HUDEP-2 (cell line): ENCODE measurements at regions not wholly inside any gene's neighbourhood (a gene's known extent, or its start where the extent isn't known, plus 50 kb on each side); places are given as distances from the start of the nearest gene placed in this dataset.
"Not testable (repeated sequence)": the region's sequence is repeated elsewhere in the genome, so short reads cannot be mapped to it uniquely, and the experiment has no call there.

ENCODE experiments used
- DNase-seq, 76 experiments: peaks; one replicate each; lab custom pipeline; 2025; ENCODE audit not compliant: unreplicated experiment in 76 of 76; lab: John Stamatoyannopoulos, UW

- DNase-seq = no peak
These were observed 268.5 kb upstream of the EXOC2 start for GRCh38 chr6:961407-961960.

DNA sequence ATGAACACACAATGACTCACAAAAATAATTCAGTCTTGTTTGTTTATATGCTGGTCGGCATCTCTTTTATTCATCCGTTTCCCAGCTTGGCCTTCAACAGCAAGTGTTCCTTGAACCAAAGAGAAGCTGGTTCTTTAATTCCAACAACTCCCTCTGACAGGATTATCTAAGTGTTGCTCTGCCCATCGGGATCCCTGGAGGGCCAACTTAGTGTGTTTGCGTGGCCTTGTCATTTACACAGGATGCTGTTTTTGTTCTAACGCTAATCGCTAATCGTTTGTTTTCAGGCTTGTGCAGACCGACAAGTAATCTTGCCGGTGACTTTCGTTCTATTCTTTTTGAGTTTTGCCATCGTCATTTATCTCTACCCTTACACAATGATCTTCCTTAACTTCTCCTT, 267.4 kb upstream of the EXOC2 start:
- no peak for DNase-seq

GRCh38 chr6:958488-958887, 265.5 kb upstream of the EXOC2 start:
- DNase-seq = no peak

GRCh38 chr6:951399-952181, 258.7 kb upstream of the EXOC2 start:
- DNase-seq = no peak

GRCh38 chr6:947235-947934, 254.4 kb upstream of the EXOC2 start:
- DNase-seq = no peak

DNA sequence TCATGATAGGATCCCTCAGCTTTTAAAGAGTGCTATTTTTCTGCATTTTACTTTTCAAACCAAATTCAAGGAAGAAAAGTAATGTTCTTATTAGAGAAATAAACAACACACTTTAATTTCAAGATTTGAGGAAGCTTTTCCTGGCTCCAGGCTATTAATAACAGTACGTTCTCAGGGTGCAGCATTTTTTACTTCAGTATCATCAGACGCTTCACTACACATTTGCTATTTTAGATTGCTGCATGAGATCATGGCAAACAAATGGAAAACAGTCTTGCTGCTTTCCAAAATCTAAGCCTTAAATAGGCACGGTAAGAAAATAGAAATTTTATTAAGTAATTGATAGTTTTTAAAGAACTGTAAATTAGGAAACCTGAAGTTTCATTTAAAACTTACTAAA, 253.6 kb upstream of the EXOC2 start:
- DNase-seq = no peak

DNA sequence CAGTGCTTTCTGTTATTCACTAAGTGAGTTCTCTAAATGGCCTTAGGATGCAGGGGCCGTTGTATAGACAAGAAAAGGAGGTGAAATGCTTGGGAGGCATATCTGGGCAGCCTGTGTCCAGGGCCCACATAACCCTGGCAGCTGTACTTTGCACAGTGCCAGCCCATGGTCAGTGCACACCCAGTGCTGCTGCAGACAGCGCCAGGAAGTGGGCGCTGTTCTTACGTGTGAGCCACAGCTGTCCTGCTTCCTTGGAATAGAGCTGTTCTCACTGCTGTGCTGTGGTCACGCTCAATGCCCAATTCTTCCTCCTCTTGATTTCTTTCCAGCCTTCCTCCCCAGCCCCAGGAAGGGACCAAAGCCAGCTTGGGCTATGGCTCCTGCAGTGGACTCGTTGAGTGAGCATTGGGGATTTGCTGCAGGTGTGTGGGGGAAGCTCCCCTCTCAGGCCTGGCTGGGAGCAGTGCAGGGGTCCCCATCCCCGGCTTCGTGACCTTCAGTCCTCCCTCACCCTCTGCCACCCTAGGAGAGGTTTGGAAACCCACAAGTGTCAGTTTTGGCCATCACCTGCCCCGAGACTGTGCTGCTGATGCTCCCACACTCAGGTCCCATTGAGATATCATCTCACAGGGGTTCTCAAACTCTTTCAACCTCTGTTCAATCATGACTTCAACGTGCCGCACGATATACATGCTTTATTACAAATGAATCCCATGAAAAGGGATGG, 246.8 kb upstream of the EXOC2 start:
- DNase-seq = no peak

DNA sequence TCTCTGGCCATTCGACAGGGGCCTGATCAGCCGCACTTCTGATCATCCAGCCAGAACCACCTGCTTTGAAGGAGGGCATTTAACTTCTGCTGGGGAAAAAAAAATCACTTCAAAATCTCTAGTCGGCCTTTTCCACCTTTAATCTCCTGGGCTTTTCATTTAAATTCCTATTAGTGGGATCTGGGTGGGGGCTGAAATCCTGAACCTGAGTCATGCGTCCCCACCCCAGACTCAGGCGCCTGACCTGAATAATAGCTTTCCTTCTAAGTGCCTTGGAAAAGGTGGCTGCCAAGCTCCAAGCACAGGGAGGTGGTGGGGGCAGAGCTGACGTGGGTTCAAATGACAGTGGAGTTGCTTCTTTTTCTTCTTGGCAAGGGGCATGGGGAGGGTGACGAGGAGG, 246.0 kb upstream of the EXOC2 start:
- DNase-seq = no peak

- DNase-seq = no peak
These were observed 245.4 kb upstream of the EXOC2 start for GRCh38 chr6:938271-938905.

- no peak for DNase-seq
These were observed 242.6 kb upstream of the EXOC2 start for GRCh38 chr6:935582-935981.

GRCh38 chr6:934686-935085, 241.7 kb upstream of the EXOC2 start:
- DNase-seq = no peak

DNA sequence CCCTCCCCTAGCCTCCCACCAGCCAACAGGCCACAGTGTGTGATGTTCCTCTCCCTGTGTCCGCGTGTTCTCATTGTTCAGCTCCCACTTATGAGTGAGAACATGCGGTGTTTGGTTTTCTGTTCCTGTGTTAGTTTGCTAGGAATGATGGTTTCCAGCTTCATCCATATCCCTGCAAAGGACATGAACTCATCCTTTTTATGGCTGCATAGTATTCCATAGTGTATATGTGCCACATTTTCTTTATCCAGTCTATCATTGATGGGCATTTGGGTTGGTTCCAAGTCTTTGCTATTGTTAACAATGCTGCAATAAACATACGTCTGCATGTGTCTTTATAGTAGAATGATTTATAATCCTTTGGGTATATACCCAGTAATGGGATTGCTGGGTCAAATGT, 239.0 kb upstream of the EXOC2 start:
- not testable (repeated sequence) for DNase-seq

DNA sequence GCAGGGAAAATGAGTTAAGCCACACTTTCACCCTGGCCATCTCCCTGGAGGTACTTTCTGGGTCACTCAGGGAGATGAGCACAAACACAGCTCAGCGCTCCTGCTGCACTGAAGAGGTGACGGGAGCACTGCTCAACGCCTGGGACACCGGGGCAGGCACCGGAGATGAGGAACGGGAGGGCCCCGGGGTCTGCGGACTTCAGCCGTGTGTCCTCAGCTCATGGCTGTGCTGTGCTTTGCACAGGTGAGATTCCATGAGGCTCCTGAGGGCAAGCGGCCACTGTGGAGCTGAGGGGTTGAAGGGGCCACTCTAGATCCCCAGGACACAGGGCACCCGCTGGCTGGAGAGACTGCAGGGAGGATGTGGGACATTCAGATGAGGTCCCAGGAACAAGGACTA, 234.2 kb upstream of the EXOC2 start:
- no peak for DNase-seq

GRCh38 chr6:925656-926213, 232.8 kb upstream of the EXOC2 start:
- DNase-seq = no peak

- no peak for DNase-seq
These were observed 231.7 kb upstream of the EXOC2 start for GRCh38 chr6:924661-925060.

DNA sequence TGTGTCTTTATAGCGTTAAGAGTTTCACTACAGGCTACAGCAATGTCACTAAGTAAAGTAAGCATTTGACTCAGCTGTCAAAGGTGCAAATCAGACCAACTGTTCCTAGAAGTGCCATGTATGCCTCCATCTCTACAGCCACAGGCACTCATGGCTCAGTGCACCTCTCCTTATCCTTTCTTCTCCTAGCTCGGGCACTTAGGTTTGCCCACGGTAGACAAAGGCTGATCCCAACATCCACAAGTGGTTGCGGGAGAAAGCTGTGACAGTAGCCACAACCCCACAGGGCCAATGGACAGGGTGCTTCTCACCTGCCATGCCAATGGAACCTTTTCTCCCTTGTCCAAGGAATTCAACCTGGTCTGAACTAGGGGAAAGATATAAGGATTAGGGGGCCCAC, 228.5 kb upstream of the EXOC2 start:
- DNase-seq = no peak

DNA sequence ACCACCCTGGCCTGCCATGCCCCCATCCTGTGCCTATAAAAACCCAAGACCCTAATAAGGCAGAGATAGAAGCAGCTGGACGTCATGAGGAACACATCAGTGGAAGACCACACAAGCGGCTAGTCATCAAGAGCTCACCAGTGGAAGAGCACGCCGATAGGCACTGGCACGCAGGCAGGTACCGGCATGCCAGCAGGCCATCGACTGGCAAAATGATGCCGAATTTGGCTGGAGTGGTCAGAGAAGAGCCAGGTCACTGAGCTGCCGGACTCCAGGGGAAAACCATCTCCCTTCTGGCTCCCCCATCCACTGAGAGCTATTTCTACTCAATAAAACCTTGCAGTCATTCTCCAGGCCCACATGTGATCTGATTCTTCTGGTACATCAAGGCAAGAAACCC, 227.6 kb upstream of the EXOC2 start:
- no peak for DNase-seq

DNA sequence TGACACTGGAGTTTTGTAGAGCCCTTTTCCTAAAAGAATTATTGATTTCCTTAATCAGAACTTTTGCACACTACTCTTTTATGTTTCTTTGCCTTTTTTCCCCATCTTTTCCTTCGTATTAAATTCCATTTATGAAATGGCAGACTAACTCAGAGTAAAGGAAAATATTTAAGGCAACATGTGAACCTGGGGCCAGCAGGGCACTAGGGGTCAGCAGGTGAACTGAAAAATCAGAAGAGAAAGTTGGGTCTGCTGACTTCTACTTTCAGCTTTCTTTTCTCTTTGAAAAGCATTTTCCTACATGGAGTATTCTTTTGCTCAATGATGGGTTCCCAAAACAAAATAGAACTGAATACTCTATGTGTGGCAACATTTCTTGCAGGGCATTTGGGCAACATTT, 226.6 kb upstream of the EXOC2 start:
- DNase-seq = no peak

DNA sequence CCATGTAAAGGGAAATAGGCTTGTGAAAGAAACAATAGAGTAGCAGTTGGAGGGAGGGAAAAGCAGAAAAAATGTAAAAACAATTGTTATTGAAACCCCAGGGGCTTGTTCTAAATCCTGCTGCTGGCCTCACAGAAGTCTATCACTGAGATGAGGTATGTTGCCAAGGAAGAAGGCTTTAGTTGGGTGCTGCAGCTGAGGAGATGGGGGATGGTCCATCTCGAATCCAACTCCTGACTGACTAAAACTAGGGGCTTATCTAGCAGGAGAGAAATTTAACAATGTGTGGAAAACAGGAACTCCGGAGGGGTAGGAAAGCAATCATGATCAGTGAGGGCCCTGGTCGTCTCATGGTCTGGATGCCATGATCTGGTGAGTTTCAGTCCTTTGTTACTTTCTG, 225.0 kb upstream of the EXOC2 start:
- no peak for DNase-seq

GRCh38 chr6:917296-917695, 224.4 kb upstream of the EXOC2 start:
- DNase-seq = no peak

GRCh38 chr6:916131-916530, 223.2 kb upstream of the EXOC2 start:
- DNase-seq = no peak
